Lower lobe of right lung (tissue), 2 donors: ENCODE measurements at regions not wholly inside any gene's neighbourhood (a gene's known extent, or its start where the extent isn't known, plus 50 kb on each side); places are given as distances from the start of the nearest gene placed in this dataset.

ENCODE experiments used
- ATAC-seq, 2 donors: fragments of 200-7000 bp; cut with Tn5 transposase; one replicate each; pipeline ENCODE4 v1.9.1; 2020 to 2022; ENCODE audit warnings: mild to moderate bottlenecking in 2 of 2, moderate library complexity in 2 of 2
- DNase-seq: peaks from one replicate; pipeline ENCODE4 v3.0.0-alpha.2; 2020
- H3K27ac ChIP-seq: fragments of 200-600 bp; one replicate; pipeline ENCODE4 v1.8.0; 2022
- H3K27me3 ChIP-seq: fragments of 200-600 bp; one replicate; pipeline ENCODE4 v1.8.0; 2022; ENCODE audit warnings: low read depth
- H3K36me3 ChIP-seq: fragments of 200-600 bp; one replicate; pipeline ENCODE4 v1.8.0; 2022; ENCODE audit warnings: mild to moderate bottlenecking
- H3K4me1 ChIP-seq: fragments of 200-600 bp; one replicate; pipeline ENCODE4 v1.8.0; 2022
- H3K4me3 ChIP-seq: fragments of 200-600 bp; one replicate; pipeline ENCODE4 v1.8.0; 2022; ENCODE audit warnings: mild to moderate bottlenecking
- H3K9me3 ChIP-seq: fragments of 200-600 bp; one replicate; pipeline ENCODE4 v1.8.0; 2022
- intact Hi-C: fragments of 100-400 bp; cut with DNase I; formaldehyde crosslinking; loops from one replicate; pipeline ENCODE4 v1.11.0; 2022
- TF ChIP-seq, protein P1 (sequence below): fragments of 200-600 bp; IDR thresholded peaks from one replicate; pipeline ENCODE4 v1.8.0; 2022; ENCODE audit warnings: antibody characterized with exemption, mild to moderate bottlenecking
- donor health status: DM: no; HTN: yes; CAD: no; lungs with severe emphysema.

DNA sequence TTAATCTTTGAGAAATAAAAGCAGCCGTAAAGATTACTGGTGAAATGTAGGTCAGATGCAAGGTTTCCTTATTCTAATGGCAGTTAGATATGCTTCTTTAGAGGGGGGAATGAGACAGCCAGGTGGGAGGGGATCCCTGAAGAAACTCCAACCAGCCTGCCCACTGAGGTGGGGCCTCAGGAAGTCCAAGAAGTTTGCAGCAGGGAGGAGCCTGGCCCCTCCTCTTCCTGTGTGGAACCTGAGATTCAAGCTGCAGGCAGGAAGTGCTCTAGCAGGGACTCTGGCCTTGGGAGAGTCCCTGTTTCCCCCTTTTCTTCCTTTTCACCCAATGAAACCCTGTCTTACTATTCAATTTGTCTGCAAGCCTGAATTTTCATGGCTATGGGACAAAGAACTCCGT lies 101.4 kb upstream of the SLITRK2 start:
- intact Hi-C loops, result no loop called here
- H3K4me1 ChIP-seq, result no peaks in the 10 kb centered on the region
- ATAC-seq, result no peak
- H3K27ac ChIP-seq, result no peak overlapping the region
- H3K36me3 ChIP-seq, result no peaks in the 10 kb centered on the region
- TF ChIP-seq, protein P1, sequence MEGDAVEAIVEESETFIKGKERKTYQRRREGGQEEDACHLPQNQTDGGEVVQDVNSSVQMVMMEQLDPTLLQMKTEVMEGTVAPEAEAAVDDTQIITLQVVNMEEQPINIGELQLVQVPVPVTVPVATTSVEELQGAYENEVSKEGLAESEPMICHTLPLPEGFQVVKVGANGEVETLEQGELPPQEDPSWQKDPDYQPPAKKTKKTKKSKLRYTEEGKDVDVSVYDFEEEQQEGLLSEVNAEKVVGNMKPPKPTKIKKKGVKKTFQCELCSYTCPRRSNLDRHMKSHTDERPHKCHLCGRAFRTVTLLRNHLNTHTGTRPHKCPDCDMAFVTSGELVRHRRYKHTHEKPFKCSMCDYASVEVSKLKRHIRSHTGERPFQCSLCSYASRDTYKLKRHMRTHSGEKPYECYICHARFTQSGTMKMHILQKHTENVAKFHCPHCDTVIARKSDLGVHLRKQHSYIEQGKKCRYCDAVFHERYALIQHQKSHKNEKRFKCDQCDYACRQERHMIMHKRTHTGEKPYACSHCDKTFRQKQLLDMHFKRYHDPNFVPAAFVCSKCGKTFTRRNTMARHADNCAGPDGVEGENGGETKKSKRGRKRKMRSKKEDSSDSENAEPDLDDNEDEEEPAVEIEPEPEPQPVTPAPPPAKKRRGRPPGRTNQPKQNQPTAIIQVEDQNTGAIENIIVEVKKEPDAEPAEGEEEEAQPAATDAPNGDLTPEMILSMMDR, result no peak
- H3K4me3 ChIP-seq, result no peak overlapping the region
- H3K27me3 ChIP-seq, result no peaks in the 10 kb centered on the region
- no peak for DNase-seq
- H3K9me3 ChIP-seq, result no peaks in the 10 kb centered on the region

DNA sequence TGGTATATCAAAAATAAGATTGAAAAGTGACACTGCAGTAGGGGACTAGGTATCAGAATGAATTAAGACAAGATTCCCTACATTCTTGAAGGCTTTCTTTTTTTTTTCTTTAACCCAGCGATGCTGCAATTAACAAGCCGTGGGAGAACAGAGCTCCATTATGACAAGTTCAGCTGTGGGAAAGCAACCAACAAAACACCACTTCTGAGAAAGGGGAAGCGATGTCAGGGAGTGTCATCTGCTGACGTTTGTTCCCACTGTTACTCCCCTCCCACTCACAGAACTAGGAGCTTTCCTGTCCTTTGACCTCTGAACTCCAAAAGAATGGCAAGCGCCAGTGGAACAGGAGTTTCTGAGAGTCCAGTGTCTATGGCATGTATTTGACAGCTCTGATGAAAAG lies 90.2 kb upstream of the SLITRK2 start:
- no peak for DNase-seq
- no peak overlapping the region for H3K27ac ChIP-seq
- intact Hi-C loops, result no loop called here

DNA sequence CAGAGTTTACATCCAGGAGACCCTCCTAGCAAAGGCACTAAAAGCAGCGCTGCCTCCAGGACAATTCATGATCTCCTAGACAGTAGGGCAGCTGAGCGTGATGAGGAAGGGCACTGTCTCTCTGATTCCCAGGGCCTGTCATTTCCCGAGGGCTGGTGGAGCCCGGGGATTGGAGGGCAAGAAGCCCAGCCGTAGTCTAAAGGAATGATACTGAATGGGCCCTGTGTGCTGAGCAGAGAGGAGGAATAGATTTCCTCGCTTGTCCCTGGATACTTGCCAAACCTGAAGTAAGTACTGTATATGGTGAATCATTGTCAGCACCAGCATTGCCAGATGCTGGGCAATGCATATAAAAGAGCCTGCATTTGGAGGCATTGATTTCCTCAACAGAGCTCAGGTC lies 88.0 kb upstream of the SLITRK2 start:
- TF ChIP-seq, protein P1, result no peak
- no peaks in the 10 kb centered on the region for H3K9me3 ChIP-seq
- no peak overlapping the region for H3K27ac ChIP-seq
- ATAC-seq, result no peak
- no peaks in the 10 kb centered on the region for H3K36me3 ChIP-seq
- H3K27me3 ChIP-seq, result no peaks in the 10 kb centered on the region
- no peak for DNase-seq
- H3K4me3 ChIP-seq, result no peak overlapping the region
- intact Hi-C loops, result no loop called here
- H3K4me1 ChIP-seq, result no peaks in the 10 kb centered on the region

More for the DNA sequence above, 90.2 kb upstream of the SLITRK2 start:
- no peak for ATAC-seq
- no peaks in the 10 kb centered on the region for H3K27me3 ChIP-seq
- no peaks in the 10 kb centered on the region for H3K9me3 ChIP-seq
- no peaks in the 10 kb centered on the region for H3K4me1 ChIP-seq
- no peak overlapping the region for H3K4me3 ChIP-seq
- TF ChIP-seq, protein P1, result no peak
- no peaks in the 10 kb centered on the region for H3K36me3 ChIP-seq

DNA sequence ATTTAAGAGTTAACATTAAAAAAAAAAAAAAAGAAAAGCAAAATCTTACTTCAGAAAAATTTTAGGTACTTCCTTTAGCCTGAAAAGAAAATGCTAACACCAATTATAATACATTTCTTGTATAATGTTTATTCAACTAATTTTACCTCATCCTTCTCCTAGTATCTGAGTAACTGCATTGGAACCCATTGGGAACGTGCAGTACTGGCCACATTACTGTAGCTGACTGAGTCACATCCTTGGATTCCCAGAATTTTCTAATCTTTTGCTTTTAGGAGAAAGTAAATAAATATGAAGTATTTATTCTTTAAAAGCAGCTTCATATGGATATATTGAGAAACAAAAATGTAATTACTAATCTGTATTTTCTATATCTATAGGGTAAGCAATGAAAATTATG lies 82.6 kb upstream of the SLITRK2 start:
- no peaks in the 10 kb centered on the region for H3K27me3 ChIP-seq
- no peaks in the 10 kb centered on the region for H3K36me3 ChIP-seq
- DNase-seq (no peak), ATAC-seq (no peak)
- no peak overlapping the region for H3K27ac ChIP-seq
- TF ChIP-seq, protein P1, result no peak
- H3K9me3 ChIP-seq, result no peaks in the 10 kb centered on the region
- intact Hi-C loops, result no loop called here
- no peak overlapping the region for H3K4me3 ChIP-seq
- no peaks in the 10 kb centered on the region for H3K4me1 ChIP-seq

DNA sequence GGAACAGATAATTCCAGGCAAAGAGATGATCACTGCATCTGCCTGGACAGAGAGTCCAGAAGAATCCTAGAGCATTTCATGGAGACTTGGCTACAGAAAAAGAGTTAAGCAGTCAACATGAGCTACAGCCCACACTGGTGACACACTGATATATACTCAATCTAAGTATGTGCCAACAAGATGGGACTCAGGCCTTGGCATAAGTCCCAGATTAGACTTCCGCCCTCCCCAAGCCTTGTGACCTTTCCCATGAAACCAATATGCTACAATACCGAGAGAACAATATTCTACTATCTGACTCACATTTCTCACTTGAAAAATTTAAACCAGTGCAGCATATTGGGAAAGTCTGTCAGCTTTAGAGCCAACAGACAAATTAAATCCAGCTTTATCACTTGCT lies 65.7 kb upstream of the SLITRK2 start:
- no peak overlapping the region for H3K27ac ChIP-seq
- TF ChIP-seq, protein P1, result no peak
- no peaks in the 10 kb centered on the region for H3K9me3 ChIP-seq
- H3K36me3 ChIP-seq, result no peaks in the 10 kb centered on the region
- intact Hi-C loops, result no loop called here
- no peak overlapping the region for H3K4me3 ChIP-seq
- H3K27me3 ChIP-seq, result no peaks in the 10 kb centered on the region
- H3K4me1 ChIP-seq, result no peaks in the 10 kb centered on the region
- no peak for ATAC-seq
- no peak for DNase-seq
